SU-DHL-6 (cell line): ENCODE measurements at regions not wholly inside any gene's neighbourhood (a gene's known extent, or its start where the extent isn't known, plus 50 kb on each side); places are given as distances from the start of the nearest gene placed in this dataset.

ENCODE experiments used
- H2AFZ ChIP-seq: fragments of 200-600 bp; sonication (generic); 2 replicates; pipeline ENCODE4 v1.6.1; 2014; ENCODE audit warnings: low read depth, mild to moderate bottlenecking, moderate library complexity, mixed read lengths, antibody characterized with exemption, low read length; ENCODE audit not compliant: severe bottlenecking
- H3F3A ChIP-seq: fragments of 200-600 bp; shearing (Covaris generic); 2 replicates; pipeline ENCODE4 v1.6.0; 2016; ENCODE audit warnings: antibody characterized with exemption, mild to moderate bottlenecking; ENCODE audit not compliant: insufficient read depth
- H3K27ac ChIP-seq: fragments of 200-600 bp; sonication (generic); 2 replicates; pipeline ENCODE4 v1.5.1; 2016; ENCODE audit warnings: low read depth, mild to moderate bottlenecking, low read length, moderate library complexity, mixed read lengths
- H3K27me3 ChIP-seq: fragments of 200-600 bp; sonication (generic), shearing (Covaris generic); 2 replicates; pipeline ENCODE4 v1.6.0; 2014; ENCODE audit warnings: mild to moderate bottlenecking, low read length
- H3K36me3 ChIP-seq: fragments of 200-600 bp; sonication (generic); 2 replicates; pipeline ENCODE4 v1.6.1; 2014; ENCODE audit warnings: mild to moderate bottlenecking, low read length, mixed read lengths
- H3K4me2 ChIP-seq: fragments of 300-600, 200-600 bp; shearing (Covaris generic), sonication (generic); 2 replicates; pipeline ENCODE4 v1.6.0; 2014; ENCODE audit warnings: low read length, low read depth, mild to moderate bottlenecking; ENCODE audit not compliant: poor library complexity, severe bottlenecking
- H3K4me3 ChIP-seq: fragments of 200-600 bp; sonication (generic); 2 replicates; pipeline ENCODE4 v1.5.1; 2014; ENCODE audit warnings: antibody characterized with exemption, low read length, mild to moderate bottlenecking, mixed read lengths; ENCODE audit not compliant: insufficient read depth, poor library complexity, severe bottlenecking
- H3K79me2 ChIP-seq: fragments of 200-600 bp; sonication (generic); 2 replicates; pipeline ENCODE4 v1.6.1; 2014; ENCODE audit warnings: mild to moderate bottlenecking, low read length, moderate library complexity; ENCODE audit not compliant: insufficient read depth
- H3K9ac ChIP-seq: fragments of 200-600 bp; sonication (generic); 2 replicates; pipeline ENCODE4 v1.7.0; 2014; ENCODE audit warnings: mild to moderate bottlenecking, low read length
- H3K9me2 ChIP-seq: fragments of 200-600 bp; sonication (generic); replicated peaks from 2 replicates; pipeline ENCODE4 v1.6.1; 2014; ENCODE audit warnings: low read length; ENCODE audit not compliant: insufficient read depth
- H3K9me3 ChIP-seq: fragments of 200-600 bp; sonication (generic); 2 replicates; pipeline ENCODE4 v1.6.1; 2014; ENCODE audit warnings: low read length, mixed read lengths; ENCODE audit not compliant: insufficient read depth
- H4K20me1 ChIP-seq: fragments of 200-600 bp; sonication (generic); 2 replicates; pipeline ENCODE4 v1.6.1; 2014; ENCODE audit warnings: low read depth, mild to moderate bottlenecking, antibody characterized with exemption, low read length, moderate library complexity, mixed read lengths
- CTCF ChIP-seq: fragments of 200-600 bp; sonication (generic); IDR thresholded peaks from one replicate; pipeline ENCODE4 v1.5.1; 2017; ENCODE audit warnings: antibody characterized with exemption, mild to moderate bottlenecking, low read length, moderate library complexity; ENCODE audit not compliant: insufficient read depth, poor library complexity, severe bottlenecking
- EZH2phosphoT487 ChIP-seq: fragments of 200-600 bp; sonication (generic), shearing (Covaris generic); conservative IDR thresholded peaks from 2 replicates; pipeline ENCODE4 v1.6.1; 2018; ENCODE audit warnings: mild to moderate bottlenecking, antibody characterized with exemption, low read length, moderate library complexity, mixed read lengths

GRCh38 chr5:66234241-66234640 is 90.1 kb downstream of the SREK1 start:
- no peaks in the 10 kb centered on the region for H3K79me2 ChIP-seq
- no peaks in the 10 kb centered on the region for H3K27me3 ChIP-seq
- H3K9me2 ChIP-seq = no peaks in the 10 kb centered on the region
- no peaks in the 10 kb centered on the region for H3K9me3 ChIP-seq
- no peak overlapping the region for H3K27ac ChIP-seq
- no peak overlapping the region for H3K9ac ChIP-seq
- no peaks in the 10 kb centered on the region for H3F3A ChIP-seq
- H3K4me2 ChIP-seq = no peak overlapping the region
- TF ChIP-seq EZH2phosphoT487 = no peak
- TF ChIP-seq CTCF = no peak
- no peak overlapping the region for H2AFZ ChIP-seq
- no peaks in the 10 kb centered on the region for H4K20me1 ChIP-seq
- H3K36me3 ChIP-seq = no peaks in the 10 kb centered on the region
- H3K4me3 ChIP-seq = no peak overlapping the region

DNA sequence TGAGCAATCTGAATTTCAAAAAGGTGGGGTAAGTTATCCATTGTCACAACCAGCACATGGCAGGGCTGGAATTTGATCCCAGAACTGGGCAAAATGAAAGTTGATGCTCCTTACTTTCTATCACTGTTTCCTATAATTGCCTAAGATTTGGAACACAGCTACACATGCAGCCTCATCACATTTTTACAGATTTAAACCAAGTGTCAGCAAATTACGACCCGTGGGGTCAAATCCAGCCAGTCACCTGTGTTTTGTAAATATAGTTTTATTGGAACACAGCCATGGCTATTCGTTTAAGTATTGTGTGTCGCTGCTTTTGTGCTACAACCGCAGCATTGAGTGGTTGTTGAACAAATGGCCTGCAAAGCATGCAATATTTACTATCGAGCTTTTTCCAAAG is 94.3 kb downstream of the SREK1 start:
- no peak overlapping the region for H3K4me3 ChIP-seq
- H3K27ac ChIP-seq = no peak overlapping the region
- no peaks in the 10 kb centered on the region for H3K79me2 ChIP-seq
- TF ChIP-seq EZH2phosphoT487 = no peak
- no peak for TF ChIP-seq CTCF
- no peak overlapping the region for H3K9ac ChIP-seq
- H3K9me3 ChIP-seq = no peaks in the 10 kb centered on the region
- no peaks in the 10 kb centered on the region for H3F3A ChIP-seq
- H3K27me3 ChIP-seq = no peaks in the 10 kb centered on the region
- H3K36me3 ChIP-seq = no peaks in the 10 kb centered on the region
- no peak overlapping the region for H3K4me2 ChIP-seq
- H2AFZ ChIP-seq = no peak overlapping the region
- H4K20me1 ChIP-seq = no peaks in the 10 kb centered on the region
- no peaks in the 10 kb centered on the region for H3K9me2 ChIP-seq

GRCh38 chr5:66239034-66239433 is 94.9 kb downstream of the SREK1 start:
- Histone ChIP-seq H3K79me2 (no peaks in the 10 kb centered on the region), H4K20me1 (no peaks in the 10 kb centered on the region), H3K36me3 (no peaks in the 10 kb centered on the region), H3K4me3 (no peak overlapping the region), H3K9ac (no peak overlapping the region), H3K9me2 (no peaks in the 10 kb centered on the region), H3K27me3 (no peaks in the 10 kb centered on the region), H2AFZ (no peak overlapping the region), H3K9me3 (no peaks in the 10 kb centered on the region), H3K27ac (no peak overlapping the region), H3F3A (no peaks in the 10 kb centered on the region), H3K4me2 (no peak overlapping the region)
- no peak for TF ChIP-seq EZH2phosphoT487
- TF ChIP-seq CTCF = no peak
